ENCODE measurements at regions not wholly inside any gene's neighbourhood (a gene's known extent, or its start where the extent isn't known, plus 50 kb on each side); places are given as distances from the start of the nearest gene placed in this dataset.

- TF ChIP-seq, protein P1, sequence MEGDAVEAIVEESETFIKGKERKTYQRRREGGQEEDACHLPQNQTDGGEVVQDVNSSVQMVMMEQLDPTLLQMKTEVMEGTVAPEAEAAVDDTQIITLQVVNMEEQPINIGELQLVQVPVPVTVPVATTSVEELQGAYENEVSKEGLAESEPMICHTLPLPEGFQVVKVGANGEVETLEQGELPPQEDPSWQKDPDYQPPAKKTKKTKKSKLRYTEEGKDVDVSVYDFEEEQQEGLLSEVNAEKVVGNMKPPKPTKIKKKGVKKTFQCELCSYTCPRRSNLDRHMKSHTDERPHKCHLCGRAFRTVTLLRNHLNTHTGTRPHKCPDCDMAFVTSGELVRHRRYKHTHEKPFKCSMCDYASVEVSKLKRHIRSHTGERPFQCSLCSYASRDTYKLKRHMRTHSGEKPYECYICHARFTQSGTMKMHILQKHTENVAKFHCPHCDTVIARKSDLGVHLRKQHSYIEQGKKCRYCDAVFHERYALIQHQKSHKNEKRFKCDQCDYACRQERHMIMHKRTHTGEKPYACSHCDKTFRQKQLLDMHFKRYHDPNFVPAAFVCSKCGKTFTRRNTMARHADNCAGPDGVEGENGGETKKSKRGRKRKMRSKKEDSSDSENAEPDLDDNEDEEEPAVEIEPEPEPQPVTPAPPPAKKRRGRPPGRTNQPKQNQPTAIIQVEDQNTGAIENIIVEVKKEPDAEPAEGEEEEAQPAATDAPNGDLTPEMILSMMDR (conservative IDR thresholded peaks at IDR 0.05): no peak
- no peak overlapping the region for H3K27ac ChIP-seq
These were observed 106.7 kb upstream of the TMPO start for GRCh38 chr12:98408681-98409080.

DNA sequence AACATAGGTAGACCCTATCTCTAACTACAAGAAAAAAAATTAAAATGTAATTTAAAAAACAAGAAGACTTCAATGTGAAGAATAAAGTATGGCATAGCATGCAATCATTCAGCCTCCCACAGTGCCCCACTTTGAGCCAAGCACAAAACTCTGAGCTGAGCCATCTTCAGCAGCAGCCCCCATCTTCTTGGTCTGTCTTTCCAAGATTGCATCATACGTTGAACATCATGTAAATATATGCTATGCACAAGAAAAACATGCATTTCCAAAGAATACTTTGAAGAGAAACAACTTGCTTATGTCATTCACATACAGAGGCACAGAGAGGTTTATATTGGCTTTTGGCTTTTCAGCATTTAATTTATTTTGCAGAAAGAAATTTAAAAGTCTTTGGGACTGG, 105.8 kb upstream of the TMPO start:
- H3K27ac ChIP-seq: no peak overlapping the region
- TF ChIP-seq, protein P1 (conservative IDR thresholded peaks at IDR 0.05): no peak

DNA sequence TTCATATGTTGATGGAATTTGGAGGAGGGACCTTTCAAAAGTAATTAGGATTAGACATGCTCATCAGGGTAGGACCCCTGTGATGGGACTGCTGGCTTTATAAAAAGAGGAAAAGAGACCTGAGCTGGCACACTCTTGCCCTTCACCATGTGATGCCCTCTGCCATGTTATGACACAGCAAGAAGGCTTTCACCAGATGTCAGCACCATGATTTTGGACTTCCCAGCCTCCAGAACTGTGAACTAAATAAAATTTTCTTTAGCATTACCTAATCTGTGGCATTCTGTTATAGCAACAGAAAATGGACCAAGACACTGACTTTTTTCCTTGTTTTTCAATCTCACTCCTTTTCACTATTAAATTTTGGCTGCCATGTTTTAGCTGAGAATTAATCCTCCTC, 105.0 kb upstream of the TMPO start:
- TF ChIP-seq, protein P1 (conservative IDR thresholded peaks at IDR 0.05): no peak
- no peak overlapping the region for H3K27ac ChIP-seq

- no peak overlapping the region for H3K27ac ChIP-seq
- TF ChIP-seq, protein P1 (conservative IDR thresholded peaks at IDR 0.05): peak; percentile 61
These were observed 98.5 kb upstream of the TMPO start for GRCh38 chr12:98416845-98417244.

GRCh38 chr12:98417266-98417665, 98.1 kb upstream of the TMPO start:
- no peak overlapping the region for H3K27ac ChIP-seq
- TF ChIP-seq, protein P1 (conservative IDR thresholded peaks at IDR 0.05): no peak

GRCh38 chr12:98418357-98419075, 96.9 kb upstream of the TMPO start:
- TF ChIP-seq, protein P1 (conservative IDR thresholded peaks at IDR 0.05): no peak
- H3K27ac ChIP-seq: no peak overlapping the region

- H3K27ac ChIP-seq: no peak overlapping the region
- TF ChIP-seq, protein P1 (conservative IDR thresholded peaks at IDR 0.05): no peak
These were observed 96.2 kb upstream of the TMPO start for GRCh38 chr12:98419081-98419794.
